ENCODE measurements at regions not wholly inside any gene's neighbourhood (a gene's known extent, or its start where the extent isn't known, plus 50 kb on each side); places are given as distances from the start of the nearest gene placed in this dataset.

GRCh38 chr6:131366223-131366622 is 206.8 kb upstream of the ARG1 start:
- TF ChIP-seq CTCF (IDR thresholded peaks at IDR 0.05) (no peak), POLR2A (IDR thresholded peaks at IDR 0.05) (no peak)
